ENCODE measurements at regions not wholly inside any gene's neighbourhood (a gene's known extent, or its start where the extent isn't known, plus 50 kb on each side); places are given as distances from the start of the nearest gene placed in this dataset.

- TF ChIP-seq, protein P1, sequence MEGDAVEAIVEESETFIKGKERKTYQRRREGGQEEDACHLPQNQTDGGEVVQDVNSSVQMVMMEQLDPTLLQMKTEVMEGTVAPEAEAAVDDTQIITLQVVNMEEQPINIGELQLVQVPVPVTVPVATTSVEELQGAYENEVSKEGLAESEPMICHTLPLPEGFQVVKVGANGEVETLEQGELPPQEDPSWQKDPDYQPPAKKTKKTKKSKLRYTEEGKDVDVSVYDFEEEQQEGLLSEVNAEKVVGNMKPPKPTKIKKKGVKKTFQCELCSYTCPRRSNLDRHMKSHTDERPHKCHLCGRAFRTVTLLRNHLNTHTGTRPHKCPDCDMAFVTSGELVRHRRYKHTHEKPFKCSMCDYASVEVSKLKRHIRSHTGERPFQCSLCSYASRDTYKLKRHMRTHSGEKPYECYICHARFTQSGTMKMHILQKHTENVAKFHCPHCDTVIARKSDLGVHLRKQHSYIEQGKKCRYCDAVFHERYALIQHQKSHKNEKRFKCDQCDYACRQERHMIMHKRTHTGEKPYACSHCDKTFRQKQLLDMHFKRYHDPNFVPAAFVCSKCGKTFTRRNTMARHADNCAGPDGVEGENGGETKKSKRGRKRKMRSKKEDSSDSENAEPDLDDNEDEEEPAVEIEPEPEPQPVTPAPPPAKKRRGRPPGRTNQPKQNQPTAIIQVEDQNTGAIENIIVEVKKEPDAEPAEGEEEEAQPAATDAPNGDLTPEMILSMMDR (IDR thresholded peaks at IDR 0.05; ENCODE audit: low read depth, low read length, poor library complexity, severe bottlenecking) = no peak
- TF ChIP-seq EZH2phosphoT487 (IDR thresholded peaks at IDR 0.05; ENCODE audit: borderline replicate concordance, low read length) = no peak
Observed at GRCh38 chr4:125988464-125988863, 673.7 kb downstream of the FAT4 start.
